GM12878 (cell line): ENCODE measurements at regions not wholly inside any gene's neighbourhood (a gene's known extent, or its start where the extent isn't known, plus 50 kb on each side); places are given as distances from the start of the nearest gene placed in this dataset.

Experiments
- EP300 ChIP-seq, 2 experiments: fragments of 150-350 bp in 1 of 2; IDR thresholded peaks; 2 replicates each; pipeline ENCODE4 v1.6.1; 2011 to 2012; ENCODE audit warnings: low read depth in 2 of 2, low read length in 2 of 2, borderline replicate concordance in 1 of 2, improper control_type of control experiment in 1 of 2, inconsistent platforms in 1 of 2; ENCODE audit not compliant: control insufficient read depth in 1 of 2
- FOXM1 ChIP-seq: IDR thresholded peaks from 2 replicates; pipeline ENCODE4 v1.6.1; 2012; ENCODE audit warnings: low read depth, mild to moderate bottlenecking, inconsistent platforms, low read length, moderate library complexity
- KDM1A ChIP-seq: fragments of 200-600 bp; sonication (generic); IDR thresholded peaks from 2 replicates; pipeline ENCODE4 v1.6.1; 2016; ENCODE audit warnings: borderline replicate concordance
- MTA2 ChIP-seq: fragments of 450-650 bp; IDR thresholded peaks from 2 replicates; pipeline ENCODE4 v1.6.1; 2016; ENCODE audit warnings: low read depth, mild to moderate bottlenecking, moderate library complexity
- MXI1 ChIP-seq: fragments of 150-350 bp; IDR thresholded peaks from 2 replicates; pipeline ENCODE4 v1.6.1; 2011; ENCODE audit warnings: low read depth, mild to moderate bottlenecking, inconsistent platforms, low read length, improper control_type of control experiment
- NR2C2 ChIP-seq: IDR thresholded peaks from 2 replicates; pipeline ENCODE4 v1.6.1; 2011; ENCODE audit warnings: borderline replicate concordance, low read depth; ENCODE audit not compliant: control insufficient read depth, insufficient read length
- NRF1 ChIP-seq: conservative IDR thresholded peaks from 2 replicates; pipeline ENCODE4 v1.6.1; 2011; ENCODE audit warnings: mild to moderate bottlenecking, low read depth, low read length, improper control_type of control experiment
- RAD21 ChIP-seq: IDR thresholded peaks from 2 replicates; pipeline ENCODE4 v1.6.1; 2011; ENCODE audit warnings: mild to moderate bottlenecking, low read depth, low read length, moderate library complexity; ENCODE audit not compliant: insufficient read depth
- RUNX3 ChIP-seq: IDR thresholded peaks from 2 replicates; pipeline ENCODE4 v1.6.1; 2012; ENCODE audit warnings: low read length, inconsistent platforms
- TAF1 ChIP-seq: IDR thresholded peaks from 2 replicates; pipeline ENCODE4 v1.6.1; 2011; ENCODE audit warnings: mild to moderate bottlenecking, low read depth, low read length, borderline replicate concordance
- YY1 ChIP-seq: IDR thresholded peaks from 2 replicates; pipeline ENCODE4 v1.6.1; 2011; ENCODE audit warnings: low read depth, mild to moderate bottlenecking, low read length
- ZNF217 ChIP-seq: fragments of 450-650 bp; IDR thresholded peaks from 2 replicates; pipeline ENCODE4 v1.6.1; 2017; ENCODE audit warnings: antibody characterized with exemption, mild to moderate bottlenecking
- TF ChIP-seq, protein P1 (sequence below): IDR thresholded peaks from 2 replicates; pipeline ENCODE4 v1.6.1; 2011; ENCODE audit warnings: low read depth, low read length, improper control_type of control experiment, borderline replicate concordance
- TF ChIP-seq, protein P2 (sequence below), 3 experiments: IDR thresholded peaks in 2 of 3; conservative IDR thresholded peaks in 1 of 3; 2 replicates each; pipeline ENCODE4 v1.5.1; 2011; ENCODE audit warnings: low read depth in 3 of 3, low read length in 3 of 3, mild to moderate bottlenecking in 3 of 3, control low read depth in 2 of 3, moderate library complexity in 2 of 3, inconsistent platforms in 1 of 3, mixed read lengths in 1 of 3; ENCODE audit not compliant: control insufficient read depth in 2 of 3, insufficient read depth in 1 of 3; ENCODE audit errors: extremely low read depth in 1 of 3

- no peak for TF ChIP-seq YY1
- no peak for TF ChIP-seq FOXM1
- TF ChIP-seq NR2C2 = no peak
- TF ChIP-seq KDM1A = no peak
- TF ChIP-seq RAD21 = no peak
- no peak for TF ChIP-seq EP300 (IDR thresholded peaks at IDR 0.05; ENCODE audit: borderline replicate concordance in 1 of 2, control insufficient read depth in 1 of 2, low read depth in 2 of 2, low read length in 2 of 2)
- no peak for TF ChIP-seq RUNX3
- no peak for TF ChIP-seq MXI1
- TF ChIP-seq, protein P1, sequence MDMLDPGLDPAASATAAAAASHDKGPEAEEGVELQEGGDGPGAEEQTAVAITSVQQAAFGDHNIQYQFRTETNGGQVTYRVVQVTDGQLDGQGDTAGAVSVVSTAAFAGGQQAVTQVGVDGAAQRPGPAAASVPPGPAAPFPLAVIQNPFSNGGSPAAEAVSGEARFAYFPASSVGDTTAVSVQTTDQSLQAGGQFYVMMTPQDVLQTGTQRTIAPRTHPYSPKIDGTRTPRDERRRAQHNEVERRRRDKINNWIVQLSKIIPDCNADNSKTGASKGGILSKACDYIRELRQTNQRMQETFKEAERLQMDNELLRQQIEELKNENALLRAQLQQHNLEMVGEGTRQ = no peak
- TF ChIP-seq NRF1 = no peak
- no peak for TF ChIP-seq TAF1
- TF ChIP-seq ZNF217 = no peak
- TF ChIP-seq, protein P2, sequence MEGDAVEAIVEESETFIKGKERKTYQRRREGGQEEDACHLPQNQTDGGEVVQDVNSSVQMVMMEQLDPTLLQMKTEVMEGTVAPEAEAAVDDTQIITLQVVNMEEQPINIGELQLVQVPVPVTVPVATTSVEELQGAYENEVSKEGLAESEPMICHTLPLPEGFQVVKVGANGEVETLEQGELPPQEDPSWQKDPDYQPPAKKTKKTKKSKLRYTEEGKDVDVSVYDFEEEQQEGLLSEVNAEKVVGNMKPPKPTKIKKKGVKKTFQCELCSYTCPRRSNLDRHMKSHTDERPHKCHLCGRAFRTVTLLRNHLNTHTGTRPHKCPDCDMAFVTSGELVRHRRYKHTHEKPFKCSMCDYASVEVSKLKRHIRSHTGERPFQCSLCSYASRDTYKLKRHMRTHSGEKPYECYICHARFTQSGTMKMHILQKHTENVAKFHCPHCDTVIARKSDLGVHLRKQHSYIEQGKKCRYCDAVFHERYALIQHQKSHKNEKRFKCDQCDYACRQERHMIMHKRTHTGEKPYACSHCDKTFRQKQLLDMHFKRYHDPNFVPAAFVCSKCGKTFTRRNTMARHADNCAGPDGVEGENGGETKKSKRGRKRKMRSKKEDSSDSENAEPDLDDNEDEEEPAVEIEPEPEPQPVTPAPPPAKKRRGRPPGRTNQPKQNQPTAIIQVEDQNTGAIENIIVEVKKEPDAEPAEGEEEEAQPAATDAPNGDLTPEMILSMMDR (IDR thresholded peaks at IDR 0.05 in 2 of 3, conservative IDR thresholded peaks at IDR 0.05 in 1 of 3; ENCODE audit: control insufficient read depth in 2 of 3, extremely low read depth in 1 of 3, insufficient read depth in 1 of 3, low read depth in 3 of 3, low read length in 3 of 3) = no peak
- TF ChIP-seq MTA2 = no peak
Measured at GRCh38 chr5:113869611-113870010, 356.1 kb downstream of the YTHDC2 start.
